ENCODE measurements at regions not wholly inside any gene's neighbourhood (a gene's known extent, or its start where the extent isn't known, plus 50 kb on each side); places are given as distances from the start of the nearest gene placed in this dataset.

- TF ChIP-seq EZH2phosphoT487 (IDR thresholded peaks at IDR 0.05; ENCODE audit: borderline replicate concordance, low read length) (no peak), CTCF (IDR thresholded peaks at IDR 0.05; ENCODE audit: low read depth, low read length, poor library complexity, severe bottlenecking) (no peak)
Observed at GRCh38 chr6:81925201-81925600, 172.7 kb upstream of the TENT5A start.

Data from DOHH2 (cell line).